ENCODE measurements at regions not wholly inside any gene's neighbourhood (a gene's known extent, or its start where the extent isn't known, plus 50 kb on each side); places are given as distances from the start of the nearest gene placed in this dataset.

DNA sequence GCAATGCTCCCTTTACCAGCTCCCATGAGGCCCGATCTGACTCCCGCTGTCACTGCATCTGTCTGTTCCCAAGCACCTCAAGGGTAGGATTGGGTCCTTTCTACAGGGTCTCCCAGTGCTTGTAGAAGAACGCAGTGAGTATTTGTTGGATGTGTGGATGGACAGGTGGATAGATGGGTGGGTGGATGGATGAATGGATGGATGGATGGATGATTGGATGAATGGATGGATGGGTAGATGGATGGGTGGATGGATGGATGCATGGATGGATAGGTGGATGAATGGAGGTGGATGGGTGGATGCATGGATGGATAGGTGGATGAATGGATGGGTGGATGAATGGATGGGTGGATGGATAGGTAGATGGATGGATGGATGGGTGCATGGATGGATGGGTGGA is 91.6 kb downstream of the HS1BP3 start:
- TF ChIP-seq, protein P1, sequence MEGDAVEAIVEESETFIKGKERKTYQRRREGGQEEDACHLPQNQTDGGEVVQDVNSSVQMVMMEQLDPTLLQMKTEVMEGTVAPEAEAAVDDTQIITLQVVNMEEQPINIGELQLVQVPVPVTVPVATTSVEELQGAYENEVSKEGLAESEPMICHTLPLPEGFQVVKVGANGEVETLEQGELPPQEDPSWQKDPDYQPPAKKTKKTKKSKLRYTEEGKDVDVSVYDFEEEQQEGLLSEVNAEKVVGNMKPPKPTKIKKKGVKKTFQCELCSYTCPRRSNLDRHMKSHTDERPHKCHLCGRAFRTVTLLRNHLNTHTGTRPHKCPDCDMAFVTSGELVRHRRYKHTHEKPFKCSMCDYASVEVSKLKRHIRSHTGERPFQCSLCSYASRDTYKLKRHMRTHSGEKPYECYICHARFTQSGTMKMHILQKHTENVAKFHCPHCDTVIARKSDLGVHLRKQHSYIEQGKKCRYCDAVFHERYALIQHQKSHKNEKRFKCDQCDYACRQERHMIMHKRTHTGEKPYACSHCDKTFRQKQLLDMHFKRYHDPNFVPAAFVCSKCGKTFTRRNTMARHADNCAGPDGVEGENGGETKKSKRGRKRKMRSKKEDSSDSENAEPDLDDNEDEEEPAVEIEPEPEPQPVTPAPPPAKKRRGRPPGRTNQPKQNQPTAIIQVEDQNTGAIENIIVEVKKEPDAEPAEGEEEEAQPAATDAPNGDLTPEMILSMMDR (IDR thresholded peaks at IDR 0.05; ENCODE audit: low read length, missing control alignments) = no peak
- no peak overlapping the region for H3K4me3 ChIP-seq (replicated peaks; ENCODE audit: low read depth, low read length)
- no peak for DNase-seq (ENCODE audit: low read depth)

DNA sequence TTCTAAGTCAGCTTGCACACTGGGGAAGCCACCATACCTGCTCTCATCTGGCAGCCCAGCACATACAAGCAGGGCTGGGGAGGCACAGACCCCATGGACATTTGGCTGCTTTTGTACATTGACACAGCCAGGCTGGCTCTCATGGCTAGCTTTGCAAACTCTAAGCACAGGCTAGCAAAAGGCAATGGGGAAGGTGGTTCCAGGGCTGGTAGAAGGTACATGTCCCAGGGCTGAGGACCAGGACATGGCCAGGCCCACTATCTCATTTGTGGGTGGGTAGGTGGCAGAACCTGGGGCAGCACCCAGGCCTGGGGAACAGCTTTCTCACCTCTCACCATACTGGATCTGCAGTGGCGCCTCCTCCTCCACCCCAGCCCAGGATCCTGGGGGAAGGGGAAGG is 90.9 kb downstream of the HS1BP3 start:
- TF ChIP-seq, protein P1 (IDR thresholded peaks at IDR 0.05; ENCODE audit: low read length, missing control alignments) = no peak
- no peak overlapping the region for H3K4me3 ChIP-seq (replicated peaks; ENCODE audit: low read depth, low read length)
- DNase-seq (ENCODE audit: low read depth) = no peak

DNA sequence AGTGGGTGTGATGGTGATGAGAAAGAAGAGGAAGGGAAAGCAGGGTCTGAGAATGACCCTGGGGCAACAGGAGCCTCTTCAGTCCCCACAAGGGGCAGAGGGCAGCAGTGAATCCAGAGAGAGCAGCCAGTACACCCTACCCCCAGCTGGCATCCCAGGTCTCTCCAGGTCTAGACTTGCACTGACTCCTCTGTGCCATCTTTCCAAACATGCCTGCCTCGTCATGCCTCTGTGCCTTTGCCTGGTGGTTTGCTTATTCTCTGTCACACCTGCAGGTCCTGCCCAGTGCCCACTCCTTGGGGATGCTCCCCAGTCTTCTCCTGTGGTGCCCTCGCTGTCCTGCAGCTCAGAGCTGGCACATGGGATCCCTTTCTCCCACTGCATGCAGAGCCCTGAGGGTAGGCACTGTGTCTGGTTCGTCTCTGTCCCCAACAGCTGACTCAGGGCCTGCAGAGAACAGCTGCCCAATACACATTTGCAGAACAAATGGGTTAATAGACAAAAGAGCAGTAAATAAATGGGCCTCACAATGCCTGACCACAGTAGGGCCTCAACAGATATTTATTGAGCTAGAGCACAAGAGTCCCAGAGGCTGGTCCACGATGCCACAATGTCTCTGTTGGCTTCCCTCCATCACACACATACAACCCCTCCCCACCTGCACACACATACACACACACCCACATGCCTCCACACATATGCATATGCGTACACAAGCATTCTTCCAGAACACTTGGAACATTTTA is 89.8 kb downstream of the HS1BP3 start:
- DNase-seq (ENCODE audit: low read depth) = no peak
- no peak overlapping the region for H3K4me3 ChIP-seq (replicated peaks; ENCODE audit: low read depth, low read length)
- TF ChIP-seq, protein P1 (IDR thresholded peaks at IDR 0.05; ENCODE audit: low read length, missing control alignments) = no peak

DNA sequence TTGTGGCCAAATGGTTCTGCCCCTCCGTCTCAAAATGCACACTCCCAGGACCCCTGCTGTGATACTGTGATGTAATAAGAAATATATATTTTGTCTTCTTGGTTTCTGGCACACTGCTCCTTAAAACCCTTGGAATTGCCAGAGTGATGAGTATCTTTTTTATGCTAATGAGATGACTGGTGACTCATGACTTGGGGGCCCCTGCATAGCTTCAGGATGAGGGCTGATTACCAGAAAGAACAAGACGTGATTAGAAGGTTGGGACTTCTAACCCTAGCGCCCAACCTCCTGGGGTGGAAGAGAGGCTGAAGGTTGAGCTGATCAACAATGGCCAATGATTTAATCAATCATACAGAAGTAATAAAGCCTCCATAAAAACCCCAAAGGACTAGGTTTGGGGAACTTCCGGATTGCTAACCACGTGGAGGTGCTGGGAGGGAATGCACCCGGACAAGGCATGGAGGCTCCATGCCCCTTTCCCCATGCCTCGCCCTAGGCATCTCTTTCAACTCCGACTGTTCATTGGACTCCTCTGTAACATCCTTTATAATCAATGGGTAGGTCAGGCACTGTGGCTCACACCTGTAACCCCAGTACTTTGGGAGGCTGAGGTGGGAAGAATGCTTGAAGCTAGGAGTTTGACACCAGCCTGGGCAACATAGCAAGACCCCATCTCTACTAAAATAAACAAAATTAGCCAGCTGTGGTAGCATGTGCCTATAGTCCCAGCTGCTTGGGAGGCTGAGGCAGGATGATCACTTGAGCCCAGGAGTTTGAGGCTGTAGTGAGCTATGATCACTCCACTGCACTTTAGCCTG is 89.1 kb downstream of the HS1BP3 start:
- DNase-seq (ENCODE audit: low read depth) = peak; percentile 58
- TF ChIP-seq, protein P1 (IDR thresholded peaks at IDR 0.05; ENCODE audit: low read length, missing control alignments) = no peak

DNA sequence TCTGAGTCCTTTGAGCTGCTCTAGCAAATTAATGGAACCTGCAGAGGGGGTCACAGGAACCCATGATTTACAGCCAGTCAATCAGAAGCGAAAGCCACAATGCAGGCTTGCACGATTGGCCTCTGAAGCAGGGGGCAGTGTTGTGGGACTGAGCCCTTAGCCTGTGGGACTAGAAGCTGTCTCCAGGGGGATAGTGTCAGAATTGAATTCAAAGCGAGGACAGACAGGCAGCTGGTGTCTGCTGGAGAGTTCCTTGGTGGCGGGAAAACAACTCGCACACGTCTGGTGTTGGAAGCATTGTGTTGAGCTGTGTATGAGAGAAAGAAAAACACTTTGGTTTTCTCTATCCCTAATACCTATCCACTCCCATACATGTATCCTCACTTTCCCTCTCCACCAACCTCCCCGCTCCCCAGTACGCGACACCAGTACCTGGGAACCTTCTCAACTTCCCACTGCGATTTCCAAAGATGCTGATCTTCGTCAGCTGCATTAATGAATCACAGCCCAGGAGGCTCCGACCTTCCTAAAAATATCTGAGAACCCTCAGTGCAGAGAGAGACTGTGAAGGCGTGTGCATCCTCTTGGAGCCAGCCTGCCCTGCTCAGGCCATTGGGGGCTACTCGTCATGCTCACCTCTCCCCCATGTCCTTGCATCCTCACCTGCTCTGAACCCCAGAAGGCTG is 88.2 kb downstream of the HS1BP3 start:
- DNase-seq (ENCODE audit: low read depth) = no peak
- TF ChIP-seq, protein P1 (IDR thresholded peaks at IDR 0.05; ENCODE audit: low read length, missing control alignments) = peak; percentile 16
- no peak overlapping the region for H3K4me3 ChIP-seq (replicated peaks; ENCODE audit: low read depth, low read length)

More for the DNA sequence above, 89.1 kb downstream of the HS1BP3 start:
- no peak overlapping the region for H3K4me3 ChIP-seq (replicated peaks; ENCODE audit: low read depth, low read length)

DNA sequence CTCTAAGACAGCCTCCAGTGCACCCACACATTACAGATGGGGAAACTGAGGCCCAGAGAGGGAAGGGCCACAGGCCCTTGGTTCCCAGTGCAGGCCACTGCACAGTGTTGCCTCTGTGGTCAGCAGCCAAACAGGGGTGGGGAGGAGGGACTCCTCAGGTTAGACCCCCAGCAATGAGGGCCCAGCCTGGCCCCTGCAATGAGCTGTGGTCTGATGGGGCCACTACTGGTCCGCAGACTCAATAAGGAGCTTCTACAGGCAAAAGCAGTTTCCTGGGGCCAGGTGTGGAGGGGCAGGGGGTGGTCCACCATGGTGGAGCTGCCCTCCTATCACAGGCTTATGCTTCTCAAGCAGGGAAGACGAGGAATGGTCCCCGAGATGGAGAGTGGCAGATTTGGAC is 87.6 kb downstream of the HS1BP3 start:
- no peak for DNase-seq (ENCODE audit: low read depth)
- TF ChIP-seq, protein P1 (IDR thresholded peaks at IDR 0.05; ENCODE audit: low read length, missing control alignments) = no peak
- H3K4me3 ChIP-seq (replicated peaks; ENCODE audit: low read depth, low read length) = no peak overlapping the region
